Suprapubic skin (tissue), 4 donors: ENCODE measurements at regions not wholly inside any gene's neighbourhood (a gene's known extent, or its start where the extent isn't known, plus 50 kb on each side); places are given as distances from the start of the nearest gene placed in this dataset.

ENCODE experiments used
- CTCF ChIP-seq, 2 donors: fragments of 200-600 bp in 1 of 2; fragments of 450-650 bp in 1 of 2; sonication (generic) in 1 of 2; IDR thresholded peaks; one replicate each; pipeline ENCODE4 v1.5.1; 2016 to 2019; ENCODE audit warnings: antibody characterized with exemption in 2 of 2, mild to moderate bottlenecking in 1 of 2, moderate library complexity in 1 of 2
- EP300 ChIP-seq: sonication (generic); formaldehyde crosslinking; IDR thresholded peaks from one replicate; pipeline ENCODE4 v1.6.1; 2017; ENCODE audit warnings: antibody characterized with exemption
- POLR2A ChIP-seq, 2 donors: fragments of 450-650 bp; IDR thresholded peaks; one replicate each; pipeline ENCODE4 v1.6.1; 2017; ENCODE audit warnings: antibody characterized with exemption in 2 of 2, mild to moderate bottlenecking in 2 of 2, moderate library complexity in 2 of 2
- POLR2AphosphoS5 ChIP-seq, 3 donors: sonication (generic); formaldehyde crosslinking; IDR thresholded peaks; one replicate each; pipeline ENCODE4 v1.6.1; 2017; ENCODE audit warnings: antibody characterized with exemption in 3 of 3

GRCh38 chr11:32224580-32224979, 133.7 kb downstream of the RCN1 start:
- TF ChIP-seq POLR2A (IDR thresholded peaks at IDR 0.05) (no peak), CTCF (IDR thresholded peaks at IDR 0.05) (no peak), POLR2AphosphoS5 (IDR thresholded peaks at IDR 0.05) (no peak), EP300 (no peak)
